ENCODE measurements at regions not wholly inside any gene's neighbourhood (a gene's known extent, or its start where the extent isn't known, plus 50 kb on each side); places are given as distances from the start of the nearest gene placed in this dataset.

DNA sequence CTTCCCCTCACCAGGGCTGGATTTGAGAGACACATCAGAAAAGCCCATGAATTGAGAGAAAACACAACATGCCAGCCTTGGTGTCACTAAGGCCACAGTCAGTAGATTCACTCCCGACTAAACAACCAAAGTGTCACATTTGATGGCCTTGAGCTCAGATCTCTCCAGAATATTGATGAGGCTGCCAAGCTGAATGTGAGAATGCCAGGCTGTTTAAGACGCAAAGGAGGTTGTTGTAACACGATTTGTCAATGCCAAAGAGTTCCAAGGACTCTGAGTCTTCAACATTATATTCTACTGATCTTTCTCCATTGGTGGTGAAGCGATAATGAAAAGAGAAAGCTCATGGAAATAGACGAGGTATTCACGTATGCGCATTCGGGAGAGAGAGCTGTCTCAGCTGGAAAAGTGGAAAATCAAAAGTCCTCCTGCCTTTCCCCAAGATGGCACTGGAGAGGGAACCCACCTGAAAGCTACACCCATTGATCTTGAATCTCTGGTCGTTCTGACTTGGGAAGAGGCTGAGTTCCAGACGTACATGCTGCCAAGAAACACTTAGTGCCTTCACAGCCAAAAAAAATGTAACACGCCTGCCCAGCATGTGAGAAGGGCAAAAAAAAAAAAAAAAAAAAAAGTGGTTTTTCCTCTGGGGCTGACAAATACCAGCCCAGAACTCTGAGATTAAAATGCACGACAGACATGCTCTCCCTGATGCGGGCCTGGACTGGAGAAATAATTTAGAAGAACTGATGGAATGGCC lies 1159.6 kb downstream of the VRK1 start:
- H4K20me1 ChIP-seq = no peaks in the 10 kb centered on the region
- H3K9ac ChIP-seq = no peak overlapping the region
- no peaks in the 10 kb centered on the region for H3K27me3 ChIP-seq
- no peak overlapping the region for H3K4me3 ChIP-seq
- no peak overlapping the region for H3K4me2 ChIP-seq
- no peak overlapping the region for H3K27ac ChIP-seq
- H3K4me1 ChIP-seq = no peaks in the 10 kb centered on the region
- peaks cover 0 to 7% (median 0%) of the 10 kb centered on the region in 11 experiments; a peak in 3 of 22 replicates for H3K9me3 ChIP-seq (replicated peaks in 1 of 11)
- H3K36me3 ChIP-seq = peaks cover 0 to 10% (median 0%) of the 10 kb centered on the region in 11 experiments; a peak in 3 of 22 replicates
- no peak for TF ChIP-seq Cebpa-rat (IDR thresholded peaks at IDR 0.05)

DNA sequence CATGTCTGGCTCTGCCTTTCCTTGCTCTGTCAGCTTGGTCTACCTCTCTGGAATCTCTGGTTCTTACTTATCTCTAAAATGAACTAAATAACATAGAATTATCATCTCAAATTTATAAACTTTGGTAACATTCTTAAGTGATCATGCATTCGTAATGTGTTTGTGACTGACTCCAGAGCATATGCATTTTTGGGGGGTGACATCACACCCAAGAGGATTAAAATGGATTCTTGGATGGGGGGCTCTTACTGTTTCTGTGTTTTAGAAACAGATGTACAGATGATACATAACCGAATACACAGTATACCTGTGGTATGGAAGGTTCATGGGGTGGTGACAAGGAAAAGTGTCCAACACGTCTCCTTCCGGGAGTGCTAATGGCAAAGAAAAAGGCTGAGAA lies 1162.1 kb downstream of the VRK1 start:
- Histone ChIP-seq H3K4me2 (no peak overlapping the region), H3K27ac (no peak overlapping the region), H3K4me3 (no peak overlapping the region), H3K36me3 (peaks cover 0 to 10% (median 0%) of the 10 kb centered on the region in 11 experiments; a peak in 4 of 22 replicates), H4K20me1 (no peaks in the 10 kb centered on the region), H3K4me1 (no peaks in the 10 kb centered on the region), H3K9me3 (replicated peaks in 1 of 11) (peaks cover 0 to 7% (median 0%) of the 10 kb centered on the region in 11 experiments; a peak in 3 of 22 replicates), H3K9ac (no peak overlapping the region), H3K27me3 (no peaks in the 10 kb centered on the region)
- TF ChIP-seq Cebpa-rat (IDR thresholded peaks at IDR 0.05) = no peak

DNA sequence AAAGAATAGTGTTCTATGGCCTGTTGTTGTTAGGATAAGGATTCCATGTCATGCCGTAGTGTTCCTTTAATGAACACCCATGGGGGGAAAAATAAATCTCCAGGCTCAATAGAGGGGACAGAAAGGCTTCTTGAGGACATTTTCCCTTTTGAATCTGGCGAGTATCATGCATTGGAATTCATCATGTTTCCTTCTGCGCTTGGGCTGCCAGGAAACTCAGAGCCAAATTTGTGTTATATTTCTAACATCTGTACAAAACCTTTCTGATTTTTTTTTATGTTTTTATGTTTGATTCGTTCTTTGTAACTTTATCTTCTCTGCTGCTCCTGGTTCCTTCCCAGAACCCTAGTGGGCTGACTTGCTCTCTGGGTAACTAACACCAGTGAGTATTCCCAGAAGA lies 1163.3 kb downstream of the VRK1 start:
- Histone ChIP-seq H3K27me3 (no peaks in the 10 kb centered on the region), H4K20me1 (no peaks in the 10 kb centered on the region), H3K27ac (no peak overlapping the region), H3K9me3 (replicated peaks in 1 of 11) (peaks cover 0 to 7% (median 0%) of the 10 kb centered on the region in 11 experiments; a peak in 3 of 22 replicates), H3K4me2 (no peak overlapping the region), H3K4me3 (no peak overlapping the region), H3K9ac (no peak overlapping the region), H3K36me3 (peaks cover 0 to 10% (median 0%) of the 10 kb centered on the region in 11 experiments; a peak in 4 of 22 replicates), H3K4me1 (no peaks in the 10 kb centered on the region)
- TF ChIP-seq Cebpa-rat (IDR thresholded peaks at IDR 0.05) = no peak

DNA sequence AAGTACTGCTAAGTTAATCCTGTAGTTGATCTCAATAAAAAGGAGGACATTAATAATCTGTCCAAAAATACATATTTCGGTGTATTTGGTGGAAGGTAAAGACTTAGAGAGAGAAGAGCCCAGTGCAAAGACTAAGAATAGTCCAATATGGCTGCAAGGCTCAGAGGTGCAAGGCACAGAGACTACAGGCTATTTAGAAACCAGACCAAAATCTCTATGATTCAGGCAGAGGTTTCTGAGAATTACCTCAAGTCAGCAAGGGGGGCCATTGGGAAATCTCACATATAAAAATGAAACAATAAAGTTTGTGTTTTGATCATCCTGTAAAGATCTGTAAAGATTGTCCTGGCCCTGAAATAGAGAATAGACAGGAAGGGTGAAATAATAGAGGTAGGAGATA lies 1173.0 kb downstream of the VRK1 start:
- no peak for TF ChIP-seq Cebpa-rat (IDR thresholded peaks at IDR 0.05)
- no peak overlapping the region for H3K4me2 ChIP-seq
- H3K27me3 ChIP-seq = no peaks in the 10 kb centered on the region
- no peak overlapping the region for H3K4me3 ChIP-seq
- no peak overlapping the region for H3K9ac ChIP-seq
- no peaks in the 10 kb centered on the region for H3K4me1 ChIP-seq
- H3K27ac ChIP-seq = no peak overlapping the region
- H3K9me3 ChIP-seq (replicated peaks in 1 of 11) = peaks cover 0 to 13% (median 7%) of the 10 kb centered on the region in 11 experiments; a peak in 4 of 22 replicates
- no peaks in the 10 kb centered on the region for H4K20me1 ChIP-seq
- H3K36me3 ChIP-seq = peaks cover 0 to 21% (median 10%) of the 10 kb centered on the region in 11 experiments; a peak in 7 of 22 replicates

DNA sequence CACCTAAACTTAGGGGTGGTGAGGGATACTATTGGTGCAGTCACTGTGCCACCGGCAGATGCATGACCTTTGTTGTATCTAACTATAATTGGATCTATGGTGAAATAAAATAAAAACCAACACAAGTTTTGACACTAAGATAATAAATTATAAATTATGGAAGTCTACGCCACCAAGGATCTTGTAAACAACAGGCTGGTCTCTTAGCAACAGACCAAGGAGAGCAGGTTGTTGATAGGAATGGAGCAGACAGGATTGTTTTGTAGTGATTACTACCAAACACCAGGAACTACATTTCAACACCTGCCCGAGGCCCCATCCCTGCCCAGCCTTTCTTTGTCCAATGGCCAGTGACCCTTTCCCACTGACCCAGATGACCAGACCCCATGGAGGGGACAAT lies 1178.0 kb downstream of the VRK1 start:
- no peak overlapping the region for H3K9ac ChIP-seq

DNA sequence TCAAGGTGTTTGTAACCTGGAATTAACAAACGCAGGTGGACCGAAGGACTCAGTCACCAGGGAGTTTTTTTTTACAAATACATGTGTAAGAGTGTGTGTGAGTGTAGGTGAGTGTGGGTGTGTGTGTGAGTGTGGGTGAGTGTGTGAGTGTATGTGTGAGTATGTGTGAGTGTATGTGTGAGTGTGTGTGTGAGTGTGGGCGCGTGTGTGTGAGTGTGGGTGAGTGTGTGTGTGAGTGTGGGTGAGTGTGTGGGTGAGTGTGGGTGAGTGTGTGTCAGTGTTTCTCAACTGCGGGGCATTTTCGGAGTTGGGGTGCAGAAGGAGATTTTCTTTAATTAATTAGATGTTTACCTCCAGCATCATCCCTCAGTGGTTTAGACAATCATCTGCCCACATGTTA lies 1178.8 kb downstream of the VRK1 start:
- no peaks in the 10 kb centered on the region for H4K20me1 ChIP-seq
- no peaks in the 10 kb centered on the region for H3K36me3 ChIP-seq
- H3K9ac ChIP-seq = 0 out of 22 replicates have a peak overlapping the region, but pooled peaks of 2 of the 11 experiments have one; percentile 74 to 80
- H3K9me3 ChIP-seq (replicated peaks in 1 of 11) = peaks cover 0 to 5% (median 0%) of the 10 kb centered on the region in 11 experiments; a peak in 3 of 22 replicates
- H3K4me1 ChIP-seq = peaks cover 23 to 51% (median 44%) of the 10 kb centered on the region in 10 experiments
- no peak overlapping the region for H3K4me3 ChIP-seq
- H3K27ac ChIP-seq = no peak overlapping the region; a peak in 1 of 22 replicates
- no peaks in the 10 kb centered on the region for H3K27me3 ChIP-seq
- peak overlapping the region in 9 of 11 experiments; percentile 82 to 94 (median 93); a peak in 13 of 22 replicates for H3K4me2 ChIP-seq
- TF ChIP-seq Cebpa-rat (IDR thresholded peaks at IDR 0.05) = no peak

More for the DNA sequence above, 1178.0 kb downstream of the VRK1 start:
- H3K9me3 ChIP-seq (replicated peaks in 1 of 11) = peaks cover 0 to 5% (median 0%) of the 10 kb centered on the region in 11 experiments; a peak in 2 of 22 replicates
- H3K4me3 ChIP-seq = no peak overlapping the region
- TF ChIP-seq Cebpa-rat (IDR thresholded peaks at IDR 0.05) = no peak
- H4K20me1 ChIP-seq = no peaks in the 10 kb centered on the region
- no peak overlapping the region for H3K27ac ChIP-seq
- H3K4me1 ChIP-seq = peaks cover 23 to 49% (median 42%) of the 10 kb centered on the region in 10 experiments
- no peak overlapping the region; a peak in 1 of 22 replicates for H3K4me2 ChIP-seq
- H3K27me3 ChIP-seq = no peaks in the 10 kb centered on the region
- no peaks in the 10 kb centered on the region for H3K36me3 ChIP-seq

- Histone ChIP-seq H3K36me3 (no peaks in the 10 kb centered on the region), H3K4me3 (peak overlapping the region in 4 of 10 experiments; percentile 50 to 57 (median 53); a peak in 3 of 20 replicates), H3K27me3 (no peaks in the 10 kb centered on the region), H3K9ac (peak overlapping the region in 7 of 11 experiments; percentile 60 to 80 (median 74); a peak in 11 of 22 replicates), H3K9me3 (replicated peaks in 1 of 11) (peaks cover 0 to 5% (median 0%) of the 10 kb centered on the region in 11 experiments; a peak in 3 of 22 replicates), H3K4me1 (peaks cover 23 to 56% (median 45%) of the 10 kb centered on the region in 10 experiments), H4K20me1 (no peaks in the 10 kb centered on the region), H3K27ac (peak overlapping the region in 5 of 11 experiments; percentile 67 to 76 (median 75); a peak in 10 of 22 replicates), H3K4me2 (peak overlapping the region in 10 of 11 experiments; percentile 30 to 94 (median 93); a peak in 21 of 22 replicates)
- no peak for TF ChIP-seq Cebpa-rat (IDR thresholded peaks at IDR 0.05)
Measured at GRCh38 chr14:97976861-97977260, 1179.7 kb downstream of the VRK1 start.

DNA sequence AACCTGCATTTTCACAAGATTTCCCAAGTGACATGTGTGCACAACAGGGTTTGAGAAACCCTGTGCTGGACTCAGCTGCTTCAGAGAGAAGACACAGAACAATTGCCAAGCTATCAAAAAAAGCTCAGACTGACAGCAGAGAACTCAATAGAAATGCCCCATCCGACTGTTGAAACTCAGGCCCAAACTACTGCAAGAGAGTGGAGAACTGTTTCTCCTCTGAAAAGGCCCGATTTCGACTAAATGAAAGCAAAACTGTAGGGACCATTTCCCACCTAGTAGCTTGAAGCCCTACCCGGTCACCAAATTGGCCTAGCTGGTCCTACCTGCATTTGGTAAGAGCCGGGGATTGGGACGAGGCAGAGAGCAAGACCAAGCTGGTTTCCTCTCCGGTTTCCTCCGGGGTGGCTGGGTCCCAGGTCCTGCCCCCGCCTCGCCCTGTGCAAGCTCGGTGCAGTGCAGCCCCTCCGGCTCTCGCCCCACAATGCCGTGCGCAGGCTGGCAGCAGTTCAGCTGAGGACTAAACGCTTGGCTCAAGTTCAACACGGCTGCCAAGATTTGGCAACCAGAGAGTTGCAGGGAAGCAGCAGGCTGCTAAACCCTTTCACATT lies 1180.6 kb downstream of the VRK1 start:
- Histone ChIP-seq H3K4me3 (peak overlapping the region; percentile 33 to 68 (median 56)), H3K36me3 (no peaks in the 10 kb centered on the region), H4K20me1 (no peaks in the 10 kb centered on the region), H3K27ac (peak overlapping the region in 9 of 11 experiments; percentile 41 to 76 (median 73); a peak in 18 of 22 replicates), H3K9me3 (replicated peaks in 1 of 11) (peaks cover 0 to 5% (median 0%) of the 10 kb centered on the region in 11 experiments; a peak in 3 of 22 replicates), H3K9ac (peak overlapping the region; percentile 37 to 80 (median 69); a peak in 21 of 22 replicates), H3K4me2 (peak overlapping the region; percentile 82 to 96 (median 93)), H3K27me3 (no peaks in the 10 kb centered on the region), H3K4me1 (peaks cover 23 to 57% (median 45%) of the 10 kb centered on the region in 10 experiments)
- peak in 2 of 11 experiments; percentile 36 to 56; a peak in 1 of 22 replicates for TF ChIP-seq Cebpa-rat (IDR thresholded peaks at IDR 0.05)

All from BLaER1 treated with 17β-estradiol and CSF1 and Interleukin-3, amounts not matched to agents 10 nM and 100 nM (cell line).